ENCODE measurements at regions not wholly inside any gene's neighbourhood (a gene's known extent, or its start where the extent isn't known, plus 50 kb on each side); places are given as distances from the start of the nearest gene placed in this dataset.

DNA sequence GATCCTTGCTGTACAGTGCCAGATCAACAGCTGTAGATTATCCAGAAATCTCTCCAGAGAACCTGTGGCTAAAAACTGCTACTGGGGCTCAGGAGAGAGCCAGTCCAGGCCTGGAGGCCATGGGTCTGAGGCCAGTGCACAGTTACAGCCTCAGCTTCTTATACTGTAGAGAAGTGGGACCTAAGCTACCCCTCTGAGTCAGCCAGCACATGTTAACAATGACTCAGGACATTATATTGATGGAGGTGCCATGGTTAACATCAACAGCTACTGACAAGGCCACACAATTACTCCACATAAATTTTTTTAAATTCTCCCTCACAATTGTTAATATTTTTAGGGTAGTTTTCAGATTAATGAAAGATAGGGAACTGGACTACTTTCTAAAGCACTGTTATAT is 138.5 kb downstream of the RBM26 start:
- no peak for DNase-seq
- Mint-ChIP-seq H3K9me3 (no peaks in the 10 kb centered on the region), H3K4me3 (no peak overlapping the region), H3K4me1 (no peaks in the 10 kb centered on the region), H3K27ac (no peak overlapping the region), H3K27me3 (ENCODE audit: low read depth in 3 of 3) (peaks cover 0 to 4% (median 2%) of the 10 kb centered on the region in 3 donors), H3K36me3 (no peaks in the 10 kb centered on the region)

DNA sequence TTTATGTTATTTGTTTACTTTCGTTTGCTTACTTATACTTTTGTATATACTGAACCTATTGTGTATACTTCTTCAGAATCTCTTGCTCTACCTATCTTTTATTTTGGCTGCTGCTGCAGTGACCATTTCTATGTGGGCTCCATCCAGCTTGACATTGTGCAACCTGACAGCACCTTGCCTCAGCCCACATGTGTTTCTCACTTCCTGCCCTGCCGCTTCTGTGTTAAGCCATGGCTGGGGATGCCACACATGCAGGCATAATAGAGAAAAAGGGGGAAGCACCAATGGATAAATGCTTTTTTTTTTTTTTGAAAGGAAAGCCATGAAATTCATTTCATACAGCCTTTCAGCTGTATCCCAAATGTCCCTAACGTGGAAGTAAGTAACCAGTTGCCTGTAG is 147.6 kb downstream of the RBM26 start:
- H3K36me3 Mint-ChIP-seq: no peaks in the 10 kb centered on the region
- no peak for DNase-seq
- H3K27me3 Mint-ChIP-seq (ENCODE audit: low read depth in 3 of 3): peaks cover 0 to 4% (median 2%) of the 10 kb centered on the region in 3 donors
- H3K27ac Mint-ChIP-seq: no peak overlapping the region
- no peaks in the 10 kb centered on the region for H3K9me3 Mint-ChIP-seq
- H3K4me3 Mint-ChIP-seq: no peak overlapping the region
- no peaks in the 10 kb centered on the region for H3K4me1 Mint-ChIP-seq

DNA sequence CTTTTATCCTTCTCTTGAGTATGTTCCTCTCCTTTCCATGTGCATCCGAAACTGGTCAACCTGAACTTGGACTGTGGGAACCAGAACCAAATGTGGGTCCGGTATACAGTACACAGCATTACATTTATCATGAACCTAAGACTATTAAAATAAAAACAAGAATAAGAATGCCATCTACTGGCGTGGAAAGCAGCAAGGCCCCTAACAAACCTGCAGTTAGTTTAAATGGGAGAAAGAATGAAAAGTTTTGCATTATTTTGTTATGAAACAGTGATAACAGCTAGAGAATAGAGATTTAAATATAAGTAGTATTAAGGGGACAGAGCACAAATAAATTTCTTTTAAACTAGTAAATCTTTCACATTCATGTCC is 159.5 kb downstream of the RBM26 start:
- H3K4me1 Mint-ChIP-seq: no peaks in the 10 kb centered on the region
- H3K9me3 Mint-ChIP-seq: no peaks in the 10 kb centered on the region
- H3K27ac Mint-ChIP-seq: no peak overlapping the region
- H3K4me3 Mint-ChIP-seq: no peak overlapping the region
- H3K27me3 Mint-ChIP-seq (ENCODE audit: low read depth in 3 of 3): peaks cover 0 to 3% (median 2%) of the 10 kb centered on the region in 3 donors
- no peak for DNase-seq
- H3K36me3 Mint-ChIP-seq: no peaks in the 10 kb centered on the region

DNA sequence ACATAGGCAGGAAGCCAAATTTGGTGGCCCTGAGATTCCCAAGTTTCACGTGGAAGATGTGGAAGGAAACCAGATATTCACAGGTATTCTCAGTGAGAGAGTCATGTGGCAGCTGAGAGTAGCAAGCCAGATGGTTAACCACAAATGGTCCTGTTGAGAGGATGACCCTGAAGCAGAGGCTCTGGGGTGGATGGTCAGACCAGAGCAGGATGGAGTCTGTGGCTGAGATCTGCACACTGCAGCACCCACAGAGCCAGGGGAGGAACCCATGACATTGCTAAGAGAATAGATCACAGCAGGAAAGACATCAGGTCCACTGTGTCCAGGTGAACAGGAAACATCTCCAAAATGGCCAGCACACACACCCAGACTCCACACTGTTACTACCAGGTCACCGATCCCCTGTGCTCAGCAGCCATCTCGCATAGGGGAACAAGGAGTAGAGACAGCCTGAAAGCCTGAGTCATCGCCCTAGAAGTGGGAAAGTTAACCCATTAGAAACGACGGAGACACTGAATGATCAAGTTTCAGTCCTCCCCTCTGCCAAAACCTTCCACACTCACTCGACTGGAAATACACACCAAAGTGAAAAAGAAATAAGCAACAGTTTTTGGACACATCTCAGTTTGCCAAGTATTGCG is 160.0 kb downstream of the RBM26 start:
- Mint-ChIP-seq H3K4me1 (no peaks in the 10 kb centered on the region), H3K27me3 (ENCODE audit: low read depth in 3 of 3) (peaks cover 0 to 2% (median 1%) of the 10 kb centered on the region in 3 donors), H3K27ac (no peak overlapping the region), H3K9me3 (no peaks in the 10 kb centered on the region), H3K4me3 (no peak overlapping the region), H3K36me3 (no peaks in the 10 kb centered on the region)
- DNase-seq: no peak

DNA sequence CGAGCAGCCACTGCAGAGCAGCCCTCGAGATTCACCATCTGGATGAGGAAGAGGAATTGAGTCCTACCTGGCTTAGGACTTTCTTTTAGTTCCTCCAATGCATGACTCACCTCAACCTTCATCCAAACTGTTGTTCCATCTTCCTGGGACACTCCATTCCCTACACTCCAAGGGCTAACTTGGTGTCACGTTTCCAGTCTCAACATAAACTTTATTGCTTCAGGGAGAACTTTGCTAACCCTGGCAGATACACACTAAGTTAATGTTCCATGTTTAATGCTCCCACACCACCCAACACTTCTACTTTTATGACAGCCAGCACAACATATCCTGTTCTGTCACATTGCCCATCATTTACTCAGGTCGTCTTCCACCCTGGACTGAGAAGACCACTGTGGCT is 164.4 kb downstream of the RBM26 start:
- DNase-seq: no peak
- peaks cover 2 to 12% (median 5%) of the 10 kb centered on the region in 3 donors for H3K27me3 Mint-ChIP-seq (ENCODE audit: low read depth in 3 of 3)
- H3K4me1 Mint-ChIP-seq: no peaks in the 10 kb centered on the region
- no peaks in the 10 kb centered on the region for H3K36me3 Mint-ChIP-seq
- no peaks in the 10 kb centered on the region for H3K9me3 Mint-ChIP-seq
- no peak overlapping the region for H3K4me3 Mint-ChIP-seq
- H3K27ac Mint-ChIP-seq: no peak overlapping the region

DNA sequence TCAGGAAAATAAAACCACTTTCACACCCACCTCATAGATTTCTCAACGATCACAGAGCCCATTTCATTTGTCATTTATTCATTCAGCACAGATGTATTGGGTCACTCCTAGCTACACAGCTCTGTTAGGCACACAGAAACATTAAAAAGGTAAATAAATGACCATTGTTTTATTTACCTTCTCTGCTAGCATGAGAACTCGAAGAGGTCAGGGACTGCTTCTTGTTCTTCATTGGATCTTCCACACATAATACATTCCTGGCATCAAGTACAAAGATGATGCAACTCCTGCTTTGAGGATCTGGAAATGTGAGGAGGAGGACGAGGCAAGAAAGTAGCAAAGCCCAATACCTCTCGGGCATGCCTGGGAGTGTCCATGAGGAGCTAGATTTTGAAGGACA is 168.1 kb downstream of the RBM26 start:
- DNase-seq: no peak
- H3K9me3 Mint-ChIP-seq: peaks cover 0 to 5% (median 0%) of the 10 kb centered on the region in 6 donors
- peaks cover 2 to 12% (median 6%) of the 10 kb centered on the region in 3 donors for H3K27me3 Mint-ChIP-seq (ENCODE audit: low read depth in 3 of 3)
- H3K4me1 Mint-ChIP-seq: no peaks in the 10 kb centered on the region
- no peaks in the 10 kb centered on the region for H3K36me3 Mint-ChIP-seq
- H3K27ac Mint-ChIP-seq: no peak overlapping the region
- H3K4me3 Mint-ChIP-seq: no peak overlapping the region

DNA sequence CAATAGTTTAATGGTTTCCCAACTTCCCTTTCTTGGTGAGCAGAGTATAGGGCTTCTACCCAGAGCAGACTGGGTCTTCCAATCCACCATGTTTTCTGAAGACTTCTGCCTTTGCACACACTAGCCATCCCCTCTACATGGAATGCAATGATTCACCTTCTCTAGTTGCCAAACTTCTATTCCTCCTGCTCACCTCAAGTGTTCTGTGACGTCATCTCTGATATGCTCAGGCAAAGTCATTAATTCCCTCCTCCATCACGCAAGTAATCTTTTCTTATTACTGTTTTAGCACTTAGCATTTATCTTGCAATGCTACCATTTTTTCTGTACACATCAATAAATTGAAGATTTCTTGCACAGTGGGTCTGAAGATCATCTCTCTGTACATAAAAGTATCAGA is 174.2 kb downstream of the RBM26 start:
- DNase-seq: no peak
- Mint-ChIP-seq H3K9me3 (peaks cover 0 to 5% (median 0%) of the 10 kb centered on the region in 6 donors), H3K4me3 (no peak overlapping the region), H3K27ac (no peak overlapping the region), H3K27me3 (ENCODE audit: low read depth in 3 of 3) (peaks cover 0 to 3% (median 2%) of the 10 kb centered on the region in 3 donors), H3K36me3 (no peaks in the 10 kb centered on the region), H3K4me1 (no peaks in the 10 kb centered on the region)

DNA sequence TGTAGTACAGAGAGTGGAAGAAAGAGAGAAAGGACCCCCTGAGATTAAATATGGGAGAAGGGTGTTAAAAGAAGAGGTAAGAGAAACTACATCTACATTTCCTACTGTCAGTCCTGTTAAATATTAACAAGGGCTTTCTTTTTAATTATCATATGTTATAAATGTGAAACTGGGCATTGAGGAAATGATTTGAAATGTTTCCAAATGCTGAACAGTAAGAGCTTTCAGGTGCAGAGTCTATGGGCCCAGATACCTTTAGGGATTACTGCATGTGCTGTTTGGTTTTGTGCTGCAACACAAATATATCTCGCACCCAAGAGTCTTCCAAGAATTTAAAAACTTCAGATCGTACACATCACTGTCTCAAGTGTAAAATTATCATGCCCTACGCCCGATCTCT is 176.3 kb downstream of the RBM26 start:
- Mint-ChIP-seq H3K27me3 (ENCODE audit: low read depth in 3 of 3) (peaks cover 0 to 3% (median 1%) of the 10 kb centered on the region in 3 donors), H3K27ac (no peak overlapping the region), H3K36me3 (no peaks in the 10 kb centered on the region), H3K4me1 (no peaks in the 10 kb centered on the region), H3K4me3 (no peak overlapping the region), H3K9me3 (no peaks in the 10 kb centered on the region)
- no peak for DNase-seq

DNA sequence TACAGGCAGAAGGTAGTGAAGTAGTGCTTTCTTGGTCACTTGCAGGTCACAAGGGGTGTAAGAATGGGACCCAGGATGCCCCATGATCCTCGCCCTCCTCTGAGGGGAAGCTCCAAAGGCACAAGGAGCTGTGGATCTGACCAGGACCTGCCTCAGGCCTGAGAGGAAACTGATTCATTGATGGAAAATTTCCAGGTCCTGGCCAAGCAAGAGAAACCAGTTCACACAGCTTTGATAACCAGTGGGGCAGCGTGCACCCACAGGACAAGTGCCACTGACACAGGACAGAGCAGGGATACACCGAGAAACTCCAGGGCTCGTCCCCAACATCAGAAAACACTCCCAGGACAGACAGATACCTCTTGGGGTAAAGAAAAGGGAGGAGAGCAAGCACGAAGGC is 177.1 kb downstream of the RBM26 start:
- Mint-ChIP-seq H3K36me3 (no peaks in the 10 kb centered on the region), H3K27ac (no peak overlapping the region), H3K4me3 (no peak overlapping the region), H3K27me3 (ENCODE audit: low read depth in 3 of 3) (peaks cover 0 to 7% (median 1%) of the 10 kb centered on the region in 3 donors), H3K9me3 (no peaks in the 10 kb centered on the region), H3K4me1 (no peaks in the 10 kb centered on the region)
- no peak for DNase-seq

DNA sequence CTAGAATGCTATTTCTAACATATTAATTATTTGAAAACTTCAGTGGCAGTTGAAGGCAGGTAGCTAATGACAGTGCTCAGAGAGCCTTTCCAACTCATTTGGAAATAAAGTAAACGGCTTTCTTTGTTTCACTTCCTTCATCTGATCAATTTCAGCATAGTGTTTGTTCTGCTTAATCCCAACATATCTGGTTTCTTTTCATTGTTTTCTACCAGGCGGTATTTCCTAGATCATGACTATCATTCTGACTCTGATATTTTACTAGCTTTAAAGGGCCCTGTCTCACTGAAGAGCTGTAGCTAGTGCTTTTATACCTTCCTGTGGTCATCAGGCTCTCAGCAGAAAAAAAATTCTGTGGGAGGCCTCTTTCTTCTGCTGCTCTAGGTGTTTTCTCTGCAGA is 178.6 kb downstream of the RBM26 start:
- peaks cover 0 to 6% (median 0%) of the 10 kb centered on the region in 6 donors for H3K9me3 Mint-ChIP-seq
- H3K27me3 Mint-ChIP-seq (ENCODE audit: low read depth in 3 of 3): peaks cover 0 to 9% (median 4%) of the 10 kb centered on the region in 3 donors
- no peaks in the 10 kb centered on the region for H3K4me1 Mint-ChIP-seq
- no peak overlapping the region for H3K27ac Mint-ChIP-seq
- no peaks in the 10 kb centered on the region for H3K36me3 Mint-ChIP-seq
- no peak overlapping the region for H3K4me3 Mint-ChIP-seq
- no peak for DNase-seq

DNA sequence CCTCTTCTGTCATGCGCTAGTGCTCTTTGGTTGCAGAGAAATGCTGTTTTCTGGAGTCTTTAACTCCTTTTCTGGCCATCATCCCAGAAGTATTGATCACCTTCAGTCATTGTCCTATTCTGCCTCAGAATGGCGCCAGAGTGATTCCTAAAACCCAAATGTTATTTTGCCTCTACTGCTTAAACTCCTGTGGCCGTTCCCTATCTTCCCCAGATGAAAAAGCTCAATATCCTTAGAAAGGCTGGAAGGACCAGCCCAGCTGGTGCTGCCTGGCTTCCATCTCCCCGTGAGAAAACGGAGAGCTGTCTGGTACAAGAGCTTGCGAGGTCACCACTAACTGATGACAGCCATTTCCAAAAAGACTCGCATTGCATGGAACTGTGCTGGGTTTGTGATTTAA is 179.1 kb downstream of the RBM26 start:
- Mint-ChIP-seq H3K9me3 (peaks cover 0 to 6% (median 0%) of the 10 kb centered on the region in 6 donors), H3K27ac (no peak overlapping the region), H3K4me1 (no peaks in the 10 kb centered on the region), H3K27me3 (ENCODE audit: low read depth in 3 of 3) (peaks cover 0 to 12% (median 4%) of the 10 kb centered on the region in 3 donors), H3K36me3 (no peaks in the 10 kb centered on the region), H3K4me3 (no peak overlapping the region)
- DNase-seq: no peak

DNA sequence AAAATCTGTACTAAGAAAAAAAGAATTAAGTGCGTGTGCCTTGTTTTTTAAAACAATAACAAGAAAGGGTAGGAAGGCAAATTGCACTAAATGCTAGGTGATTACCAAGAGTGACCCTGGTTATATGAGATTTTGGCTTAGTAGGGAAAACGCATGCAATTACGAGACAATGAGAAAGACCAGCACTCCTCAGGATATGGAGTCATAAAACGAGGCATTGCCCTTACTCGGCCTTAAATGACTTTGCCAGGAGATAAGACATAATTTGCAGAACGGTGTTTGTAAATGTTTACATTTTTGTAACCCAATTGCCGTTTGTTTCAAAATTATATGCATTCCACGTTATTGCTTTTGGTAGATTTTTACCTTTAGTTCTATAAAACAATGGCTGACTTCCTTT is 179.8 kb downstream of the RBM26 start:
- H3K27ac Mint-ChIP-seq: no peak overlapping the region
- DNase-seq: no peak
- H3K4me3 Mint-ChIP-seq: no peak overlapping the region
- H3K27me3 Mint-ChIP-seq (ENCODE audit: low read depth in 3 of 3): peaks cover 0 to 13% (median 5%) of the 10 kb centered on the region in 3 donors
- no peaks in the 10 kb centered on the region for H3K36me3 Mint-ChIP-seq
- H3K4me1 Mint-ChIP-seq: no peaks in the 10 kb centered on the region
- peaks cover 0 to 6% (median 0%) of the 10 kb centered on the region in 6 donors for H3K9me3 Mint-ChIP-seq

DNA sequence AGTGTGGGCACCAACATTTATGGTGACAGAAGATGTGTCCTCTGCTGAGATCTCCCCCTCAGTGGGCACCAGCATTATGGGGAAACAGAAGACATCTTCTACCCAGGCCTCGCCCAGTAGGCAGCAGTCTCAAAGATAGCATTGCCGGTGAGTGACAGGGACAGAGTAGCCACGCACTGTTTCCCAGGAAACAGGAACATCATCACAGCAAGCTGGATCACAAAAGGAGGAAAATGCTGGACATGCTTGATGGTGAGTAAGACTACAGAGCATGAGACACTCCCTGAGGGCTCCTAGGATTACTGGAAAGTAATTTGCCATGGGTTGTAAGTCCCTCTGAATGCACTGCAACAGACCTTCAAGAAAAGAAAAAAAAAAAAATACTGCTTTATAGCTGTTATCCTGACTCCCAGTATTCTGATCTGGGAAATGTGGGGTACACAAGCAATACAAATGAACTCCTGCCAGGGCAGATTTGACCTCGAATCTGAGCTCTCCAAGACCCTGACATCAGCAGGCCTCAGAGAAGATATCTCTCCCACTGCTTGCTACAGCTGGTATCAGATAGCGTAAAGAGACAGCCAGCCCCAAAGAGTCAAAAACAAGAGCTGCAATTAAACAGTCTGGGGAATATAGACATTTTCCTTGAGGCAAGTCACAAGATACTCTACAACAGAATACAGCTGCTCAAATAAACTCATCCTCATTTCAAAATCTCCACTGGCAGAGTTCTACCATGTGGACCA is 180.4 kb downstream of the RBM26 start:
- Mint-ChIP-seq H3K36me3 (no peaks in the 10 kb centered on the region), H3K4me1 (no peaks in the 10 kb centered on the region), H3K9me3 (peaks cover 0 to 6% (median 0%) of the 10 kb centered on the region in 6 donors), H3K27ac (no peak overlapping the region), H3K4me3 (no peak overlapping the region), H3K27me3 (ENCODE audit: low read depth in 3 of 3) (peaks cover 0 to 13% (median 7%) of the 10 kb centered on the region in 3 donors)
- DNase-seq: no peak

DNA sequence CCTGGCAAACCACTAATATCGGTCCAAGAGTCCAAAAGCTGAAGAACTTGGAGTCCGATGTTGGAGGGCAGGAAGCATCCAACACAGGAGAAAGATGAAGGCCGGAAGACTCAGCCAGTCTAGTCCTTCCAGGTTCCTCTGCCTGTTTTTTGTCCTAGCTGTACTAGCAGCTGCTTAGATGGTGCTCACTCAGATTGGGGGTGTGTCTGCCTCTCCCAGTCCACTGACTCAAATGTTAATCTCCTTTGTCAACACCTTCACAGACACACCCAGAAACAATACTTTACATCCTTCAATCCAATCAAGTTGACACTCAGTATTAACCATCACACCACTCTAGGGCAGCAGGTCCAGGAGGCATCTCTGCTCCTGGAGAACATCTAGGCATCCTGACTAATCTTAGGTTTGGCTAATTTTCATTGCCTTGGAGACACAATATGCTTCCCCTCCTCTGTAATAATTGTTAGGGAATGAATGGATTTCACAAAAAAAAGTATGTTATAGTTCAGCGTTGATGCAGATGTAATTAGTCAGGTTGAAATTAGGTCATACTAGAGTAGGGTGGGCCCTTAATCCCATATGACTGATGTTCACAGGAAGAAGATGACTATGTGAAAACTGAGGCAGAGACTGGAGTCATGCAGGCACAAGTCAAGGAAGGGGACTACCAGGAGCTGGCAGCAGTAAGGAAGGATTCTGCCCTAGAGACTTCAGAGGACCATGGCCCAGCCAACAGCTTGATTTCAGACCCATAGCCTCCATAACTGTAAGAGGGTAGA is 183.4 kb downstream of the RBM26 start:
- Mint-ChIP-seq H3K4me3 (no peak overlapping the region), H3K36me3 (no peaks in the 10 kb centered on the region), H3K4me1 (no peaks in the 10 kb centered on the region), H3K9me3 (peaks cover 0 to 6% (median 0%) of the 10 kb centered on the region in 6 donors), H3K27ac (no peak overlapping the region), H3K27me3 (ENCODE audit: low read depth in 3 of 3) (peaks cover 0 to 16% (median 9%) of the 10 kb centered on the region in 3 donors)
- DNase-seq: no peak
